Peyer's patch (tissue), 4 donors: ENCODE measurements at regions not wholly inside any gene's neighbourhood (a gene's known extent, or its start where the extent isn't known, plus 50 kb on each side); places are given as distances from the start of the nearest gene placed in this dataset.
"Not testable (repeated sequence)": the region's sequence is repeated elsewhere in the genome, so short reads cannot be mapped to it uniquely, and the experiment has no call there.

Experiments
- DNase-seq, 3 donors: peaks; one replicate each; pipeline ENCODE4 v3.0.0-alpha.2; 2017 to 2019
- H3K27ac ChIP-seq, 4 donors: fragments of 200-600 bp; sonication (generic); one replicate each; pipeline ENCODE4 v1.5.1; 2016 to 2019
- H3K27me3 ChIP-seq, 2 donors: fragments of 200-600 bp; sonication (generic); one replicate each; pipeline ENCODE4 v1.5.1; 2019
- H3K36me3 ChIP-seq, 3 donors: fragments of 200-600 bp; sonication (generic); one replicate each; pipeline ENCODE4 v1.5.1; 2016 to 2019
- H3K4me1 ChIP-seq, 4 donors: fragments of 200-600 bp; sonication (generic); one replicate each; pipeline ENCODE4 v1.5.1; 2016 to 2019
- H3K4me3 ChIP-seq, 4 donors: fragments of 200-600 bp; sonication (generic); 1 replicate in 3 of 4; 2 replicates in 1 of 4; pipeline ENCODE4 v1.5.1; 2016 to 2019; ENCODE audit warnings: mild to moderate bottlenecking in 1 of 4
- H3K9me3 ChIP-seq, 4 donors: fragments of 200-600 bp; sonication (generic); one replicate each; pipeline ENCODE4 v1.5.1; 2016 to 2019; ENCODE audit warnings: mild to moderate bottlenecking in 1 of 4
- POLR2A ChIP-seq, 2 donors: fragments of 450-650 bp; IDR thresholded peaks; one replicate each; pipeline ENCODE4 v1.5.1; 2017; ENCODE audit warnings: antibody characterized with exemption in 2 of 2, mild to moderate bottlenecking in 2 of 2, moderate library complexity in 2 of 2
- TF ChIP-seq, protein P1 (sequence below), 6 experiments: fragments of 450-650 bp in 4 of 6; fragments of 200-600 bp in 2 of 6; sonication (generic) in 1 of 6; IDR thresholded peaks; one replicate each; pipeline ENCODE4 v1.5.1; 2017 to 2019; ENCODE audit warnings: antibody characterized with exemption in 6 of 6, mild to moderate bottlenecking in 3 of 6, moderate library complexity in 1 of 6

DNA sequence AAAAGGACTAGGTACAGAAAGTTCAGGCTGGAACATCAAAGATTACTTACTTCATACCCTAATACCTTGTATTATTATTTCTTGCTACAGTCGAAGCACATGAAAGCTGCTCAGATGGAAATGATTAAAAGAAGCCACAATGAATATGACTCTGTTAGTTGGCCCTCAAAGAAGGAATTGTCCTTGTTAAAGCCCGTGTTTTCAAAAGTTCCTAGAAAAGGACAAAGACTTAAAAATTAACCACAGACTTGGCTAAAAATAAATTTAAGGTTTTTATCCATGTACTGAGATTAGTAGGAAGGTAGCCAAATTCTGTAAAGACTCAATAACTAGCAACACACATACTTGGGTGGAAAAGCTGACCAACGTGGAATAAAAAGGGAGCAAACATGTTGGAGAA lies 251.0 kb upstream of the RARB start:
- TF ChIP-seq, protein P1, sequence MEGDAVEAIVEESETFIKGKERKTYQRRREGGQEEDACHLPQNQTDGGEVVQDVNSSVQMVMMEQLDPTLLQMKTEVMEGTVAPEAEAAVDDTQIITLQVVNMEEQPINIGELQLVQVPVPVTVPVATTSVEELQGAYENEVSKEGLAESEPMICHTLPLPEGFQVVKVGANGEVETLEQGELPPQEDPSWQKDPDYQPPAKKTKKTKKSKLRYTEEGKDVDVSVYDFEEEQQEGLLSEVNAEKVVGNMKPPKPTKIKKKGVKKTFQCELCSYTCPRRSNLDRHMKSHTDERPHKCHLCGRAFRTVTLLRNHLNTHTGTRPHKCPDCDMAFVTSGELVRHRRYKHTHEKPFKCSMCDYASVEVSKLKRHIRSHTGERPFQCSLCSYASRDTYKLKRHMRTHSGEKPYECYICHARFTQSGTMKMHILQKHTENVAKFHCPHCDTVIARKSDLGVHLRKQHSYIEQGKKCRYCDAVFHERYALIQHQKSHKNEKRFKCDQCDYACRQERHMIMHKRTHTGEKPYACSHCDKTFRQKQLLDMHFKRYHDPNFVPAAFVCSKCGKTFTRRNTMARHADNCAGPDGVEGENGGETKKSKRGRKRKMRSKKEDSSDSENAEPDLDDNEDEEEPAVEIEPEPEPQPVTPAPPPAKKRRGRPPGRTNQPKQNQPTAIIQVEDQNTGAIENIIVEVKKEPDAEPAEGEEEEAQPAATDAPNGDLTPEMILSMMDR (IDR thresholded peaks at IDR 0.05): no peak
- TF ChIP-seq POLR2A (IDR thresholded peaks at IDR 0.05): no peak
- DNase-seq: no peak
- H3K27me3 ChIP-seq: no peaks in the 10 kb centered on the region
- no peaks in the 10 kb centered on the region for H3K4me1 ChIP-seq
- H3K27ac ChIP-seq: no peak overlapping the region
- H3K36me3 ChIP-seq: no peaks in the 10 kb centered on the region
- no peaks in the 10 kb centered on the region for H3K9me3 ChIP-seq
- no peak overlapping the region for H3K4me3 ChIP-seq

- H3K27ac ChIP-seq: no peak overlapping the region
- H3K36me3 ChIP-seq: no peaks in the 10 kb centered on the region
- no peak overlapping the region for H3K4me3 ChIP-seq
- no peaks in the 10 kb centered on the region for H3K27me3 ChIP-seq
- no peaks in the 10 kb centered on the region for H3K4me1 ChIP-seq
- no peak for DNase-seq
- TF ChIP-seq POLR2A (IDR thresholded peaks at IDR 0.05): no peak
- TF ChIP-seq, protein P1 (IDR thresholded peaks at IDR 0.05): no peak
- no peaks in the 10 kb centered on the region for H3K9me3 ChIP-seq
Observed at GRCh38 chr3:25178672-25179071, 249.4 kb upstream of the RARB start.

GRCh38 chr3:25181096-25181495 lies 247.0 kb upstream of the RARB start:
- H3K9me3 ChIP-seq: no peaks in the 10 kb centered on the region
- H3K4me1 ChIP-seq: no peaks in the 10 kb centered on the region
- no peak for TF ChIP-seq POLR2A (IDR thresholded peaks at IDR 0.05)
- TF ChIP-seq, protein P1 (IDR thresholded peaks at IDR 0.05): no peak
- no peaks in the 10 kb centered on the region for H3K27me3 ChIP-seq
- no peak for DNase-seq
- H3K4me3 ChIP-seq: no peak overlapping the region
- H3K36me3 ChIP-seq: no peaks in the 10 kb centered on the region
- H3K27ac ChIP-seq: no peak overlapping the region

GRCh38 chr3:25182794-25183193 lies 245.3 kb upstream of the RARB start:
- DNase-seq: no peak
- Histone ChIP-seq H3K27ac (no peak overlapping the region), H3K9me3 (no peaks in the 10 kb centered on the region), H3K4me3 (no peak overlapping the region), H3K36me3 (no peaks in the 10 kb centered on the region), H3K4me1 (no peaks in the 10 kb centered on the region), H3K27me3 (no peaks in the 10 kb centered on the region)
- TF ChIP-seq, protein P1 (IDR thresholded peaks at IDR 0.05): no peak
- no peak for TF ChIP-seq POLR2A (IDR thresholded peaks at IDR 0.05)

DNA sequence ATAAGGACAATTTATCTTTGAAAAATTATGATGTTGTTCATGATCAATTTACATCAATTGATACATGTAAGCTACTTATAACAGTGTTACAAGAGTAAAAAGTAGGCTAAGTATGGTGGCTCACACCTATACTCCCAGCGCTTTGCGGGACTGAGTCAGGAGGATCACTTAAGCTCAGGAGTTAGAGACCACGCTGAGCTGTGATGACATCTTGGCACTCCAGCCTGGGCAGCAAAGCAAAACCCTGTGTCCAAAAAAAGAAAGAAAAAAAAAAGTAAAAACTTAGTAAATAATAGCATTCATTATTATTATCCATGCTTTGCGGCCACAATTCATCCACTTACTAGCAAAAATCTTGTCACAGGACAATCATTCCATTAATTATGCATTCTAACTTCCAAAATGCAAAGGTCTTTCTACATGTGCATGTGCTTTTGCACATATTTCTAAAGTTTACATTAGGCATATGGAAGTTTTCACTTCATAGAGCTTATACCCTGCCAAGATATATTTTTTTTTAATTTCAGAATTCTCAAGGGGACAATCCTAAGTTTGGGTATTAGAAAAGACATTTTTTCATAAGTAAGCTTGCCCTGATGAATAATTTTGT lies 243.3 kb upstream of the RARB start:
- H3K4me3 ChIP-seq: no peak overlapping the region
- no peak for DNase-seq
- H3K9me3 ChIP-seq: no peaks in the 10 kb centered on the region
- no peaks in the 10 kb centered on the region for H3K27me3 ChIP-seq
- TF ChIP-seq, protein P1 (IDR thresholded peaks at IDR 0.05): no peak
- TF ChIP-seq POLR2A (IDR thresholded peaks at IDR 0.05): no peak
- no peak overlapping the region for H3K27ac ChIP-seq
- H3K36me3 ChIP-seq: no peaks in the 10 kb centered on the region
- no peaks in the 10 kb centered on the region for H3K4me1 ChIP-seq

DNA sequence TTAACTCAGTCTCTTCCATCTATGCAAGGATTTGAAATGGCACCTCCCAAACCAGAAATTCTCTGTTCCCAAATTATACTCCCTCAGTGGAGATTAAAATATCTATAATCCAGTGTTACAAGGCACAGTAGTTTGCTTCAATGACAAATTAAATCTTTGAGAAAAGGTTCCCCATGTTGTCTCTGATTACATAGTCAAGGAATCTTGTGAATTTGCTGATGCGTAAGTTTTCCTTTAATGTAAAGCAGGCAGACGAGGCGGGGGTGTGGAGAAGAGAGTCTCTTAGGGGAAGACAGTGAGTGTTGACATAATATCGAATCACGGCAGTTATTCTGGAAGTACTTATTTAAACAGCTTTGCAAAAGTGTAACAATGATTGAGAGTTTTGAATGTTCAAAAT lies 236.4 kb upstream of the RARB start:
- DNase-seq: no peak
- H3K27ac ChIP-seq: no peak overlapping the region
- H3K4me1 ChIP-seq: no peaks in the 10 kb centered on the region
- TF ChIP-seq, protein P1 (IDR thresholded peaks at IDR 0.05): no peak
- no peak for TF ChIP-seq POLR2A (IDR thresholded peaks at IDR 0.05)
- H3K4me3 ChIP-seq: no peak overlapping the region
- no peaks in the 10 kb centered on the region for H3K9me3 ChIP-seq
- no peaks in the 10 kb centered on the region for H3K36me3 ChIP-seq
- H3K27me3 ChIP-seq: no peaks in the 10 kb centered on the region

- H3K4me1 ChIP-seq, DNase-seq, H3K9me3 ChIP-seq, H3K27ac ChIP-seq, H3K36me3 ChIP-seq, H3K27me3 ChIP-seq, H3K4me3 ChIP-seq: not testable (repeated sequence)
Observed at GRCh38 chr3:25199567-25199966, 228.5 kb upstream of the RARB start.
